GM12865 (cell line): ENCODE measurements at regions not wholly inside any gene's neighbourhood (a gene's known extent, or its start where the extent isn't known, plus 50 kb on each side); places are given as distances from the start of the nearest gene placed in this dataset.

Experiments
- DNase-seq: peaks from one replicate; pipeline ENCODE4 v3.0.0; 2010; ENCODE audit warnings: low read depth
- H3K4me3 ChIP-seq: 2 replicates; pipeline ENCODE4 v1.5.1; 2011; ENCODE audit warnings: mild to moderate bottlenecking, low read depth, low read length, control low read depth
- TF ChIP-seq, protein P1 (sequence below): IDR thresholded peaks from 2 replicates; pipeline ENCODE4 v1.5.1; 2011; ENCODE audit warnings: low read length, control low read depth, low read depth, inconsistent platforms; ENCODE audit not compliant: insufficient read depth; ENCODE audit errors: missing control alignments

DNA sequence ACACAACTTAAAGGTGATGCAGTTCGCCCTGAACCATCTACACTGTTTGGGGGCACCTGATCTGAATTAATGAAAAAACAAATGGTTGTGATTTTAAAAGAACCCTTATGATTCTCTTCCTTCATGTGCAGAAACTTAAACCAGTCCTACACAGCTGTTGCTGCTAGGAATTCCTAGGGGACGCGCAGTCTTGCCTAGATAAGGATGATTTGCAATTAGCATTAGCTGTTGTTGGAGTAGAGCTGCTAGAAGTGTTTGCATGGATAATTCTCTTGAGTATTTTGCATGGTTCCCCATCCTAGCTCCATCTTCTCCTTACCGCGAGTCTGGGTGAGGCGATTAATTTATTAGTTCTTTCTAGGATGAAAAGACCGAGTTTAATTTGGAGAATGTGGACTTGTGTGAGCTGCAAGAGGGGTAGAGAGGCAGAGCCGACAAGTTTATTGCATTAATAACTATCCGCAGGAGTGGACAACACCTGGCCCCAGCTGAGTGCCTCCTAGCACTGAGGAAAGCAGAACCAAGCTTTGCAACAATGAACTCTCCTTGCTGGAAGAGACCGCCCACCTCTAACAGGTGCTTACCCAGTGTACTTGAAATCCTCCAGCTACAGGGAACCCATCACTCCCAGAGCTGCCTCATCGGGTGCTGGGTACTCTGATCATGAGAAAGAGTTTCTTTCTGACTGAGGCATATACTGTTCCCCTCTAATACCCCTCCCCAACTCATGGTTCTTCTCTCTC is 75.0 kb upstream of the WNT7A start:
- H3K4me3 ChIP-seq: no peak overlapping the region
- DNase-seq: no peak
- TF ChIP-seq, protein P1, sequence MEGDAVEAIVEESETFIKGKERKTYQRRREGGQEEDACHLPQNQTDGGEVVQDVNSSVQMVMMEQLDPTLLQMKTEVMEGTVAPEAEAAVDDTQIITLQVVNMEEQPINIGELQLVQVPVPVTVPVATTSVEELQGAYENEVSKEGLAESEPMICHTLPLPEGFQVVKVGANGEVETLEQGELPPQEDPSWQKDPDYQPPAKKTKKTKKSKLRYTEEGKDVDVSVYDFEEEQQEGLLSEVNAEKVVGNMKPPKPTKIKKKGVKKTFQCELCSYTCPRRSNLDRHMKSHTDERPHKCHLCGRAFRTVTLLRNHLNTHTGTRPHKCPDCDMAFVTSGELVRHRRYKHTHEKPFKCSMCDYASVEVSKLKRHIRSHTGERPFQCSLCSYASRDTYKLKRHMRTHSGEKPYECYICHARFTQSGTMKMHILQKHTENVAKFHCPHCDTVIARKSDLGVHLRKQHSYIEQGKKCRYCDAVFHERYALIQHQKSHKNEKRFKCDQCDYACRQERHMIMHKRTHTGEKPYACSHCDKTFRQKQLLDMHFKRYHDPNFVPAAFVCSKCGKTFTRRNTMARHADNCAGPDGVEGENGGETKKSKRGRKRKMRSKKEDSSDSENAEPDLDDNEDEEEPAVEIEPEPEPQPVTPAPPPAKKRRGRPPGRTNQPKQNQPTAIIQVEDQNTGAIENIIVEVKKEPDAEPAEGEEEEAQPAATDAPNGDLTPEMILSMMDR: no peak

DNA sequence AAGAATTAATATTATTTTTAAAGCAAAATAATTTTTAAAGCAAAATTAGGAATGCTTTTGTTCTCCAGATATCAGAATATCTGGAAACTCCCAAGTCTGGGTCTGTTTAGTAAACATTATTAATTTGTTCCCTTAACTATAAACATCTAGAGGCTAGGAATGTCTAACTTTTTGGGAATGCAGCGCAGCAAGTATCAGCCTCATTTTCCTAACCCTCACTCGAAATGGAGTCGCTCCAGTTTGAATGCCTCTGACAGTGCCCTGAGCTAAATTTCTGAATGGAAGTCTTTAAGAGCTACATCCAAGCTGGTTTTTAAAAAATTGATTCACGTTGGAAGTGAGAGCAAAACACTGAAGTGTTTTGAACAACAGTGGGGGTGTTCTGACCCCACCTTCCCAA is 74.4 kb upstream of the WNT7A start:
- TF ChIP-seq, protein P1: no peak
- DNase-seq: no peak

DNA sequence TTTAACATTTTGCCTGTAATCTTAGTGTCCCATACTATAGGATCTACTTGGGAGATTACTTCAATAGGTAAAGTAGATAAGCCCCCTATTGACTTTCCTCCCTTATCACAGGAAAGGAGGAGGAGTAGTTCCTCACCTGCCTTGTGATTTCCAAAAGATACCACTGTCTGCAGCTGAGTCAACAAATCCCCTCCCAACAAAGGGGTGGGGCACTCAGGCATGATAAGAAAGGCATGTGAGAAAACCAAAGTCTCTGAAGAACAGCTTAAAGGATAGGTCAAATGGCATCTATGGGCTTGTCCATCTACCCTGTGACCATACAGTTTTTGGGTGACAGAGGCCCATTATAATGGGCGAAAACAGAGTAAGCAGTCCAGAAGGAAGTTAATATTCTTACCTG is 71.3 kb upstream of the WNT7A start:
- TF ChIP-seq, protein P1: no peak
- DNase-seq: no peak

More for the DNA sequence above, 74.4 kb upstream of the WNT7A start:
- H3K4me3 ChIP-seq: no peak overlapping the region

DNA sequence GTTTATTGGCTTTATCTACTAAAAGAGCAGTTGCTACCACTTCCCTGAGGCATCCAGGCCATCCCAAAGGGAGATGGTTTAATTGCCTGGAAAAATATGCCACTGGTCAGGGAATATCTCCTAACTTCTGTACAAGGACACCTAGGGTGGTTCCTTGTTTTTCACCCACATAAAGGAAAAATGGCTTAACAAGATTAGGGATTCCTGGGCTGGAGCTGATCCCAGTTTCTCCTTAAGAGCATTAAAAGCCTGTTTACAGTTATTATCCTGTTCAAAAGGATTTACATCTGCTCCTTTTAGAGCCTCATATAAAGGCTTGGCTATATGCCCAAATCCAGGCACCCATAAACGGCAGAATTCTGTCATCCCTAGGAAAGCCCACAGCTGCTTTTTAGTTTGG is 70.2 kb upstream of the WNT7A start:
- no peak overlapping the region for H3K4me3 ChIP-seq
- TF ChIP-seq, protein P1: no peak
- DNase-seq: no peak

More for the DNA sequence above, 71.3 kb upstream of the WNT7A start:
- H3K4me3 ChIP-seq: no peak overlapping the region

DNA sequence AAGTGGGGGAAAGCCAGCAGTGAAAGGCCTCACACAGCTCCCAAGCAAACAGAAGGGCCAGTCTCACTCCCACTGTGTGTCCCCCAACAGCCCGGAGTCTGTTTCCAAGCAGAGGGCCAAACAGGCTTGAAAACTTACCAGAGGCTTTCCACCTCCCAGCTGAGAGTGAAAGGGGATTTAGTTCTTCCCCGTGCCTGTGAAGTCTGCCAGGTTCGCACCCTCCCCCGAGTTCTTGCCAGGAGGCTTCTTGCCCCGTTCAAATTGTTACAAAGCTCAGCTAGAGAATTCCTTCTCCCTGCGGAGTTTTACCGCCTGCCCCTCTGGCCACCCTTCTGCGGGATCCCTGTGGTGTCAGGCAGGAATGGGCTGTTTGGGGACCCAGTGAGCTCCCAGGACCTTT is 68.0 kb upstream of the WNT7A start:
- TF ChIP-seq, protein P1: no peak
- H3K4me3 ChIP-seq: no peak overlapping the region
- no peak for DNase-seq

DNA sequence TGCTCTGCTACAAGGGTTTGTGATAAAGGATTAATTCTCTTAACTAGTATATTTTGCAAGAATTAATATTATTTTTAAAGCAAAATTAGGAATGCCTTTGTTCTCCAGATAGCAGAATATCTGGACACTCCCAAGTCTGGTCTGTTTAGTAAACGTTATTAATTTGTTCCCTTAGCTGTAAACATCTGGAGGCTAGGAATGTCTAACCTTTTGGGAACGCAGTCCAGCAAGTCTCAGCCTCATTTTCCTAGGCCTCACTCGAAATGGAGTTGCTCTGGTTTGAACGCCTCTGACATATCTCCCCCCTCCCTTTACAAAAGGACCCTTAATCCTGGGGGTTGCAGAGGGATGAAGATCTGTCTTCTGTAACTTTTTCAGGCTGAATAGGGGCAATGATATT is 59.3 kb upstream of the WNT7A start:
- H3K4me3 ChIP-seq: no peak overlapping the region
- TF ChIP-seq, protein P1: no peak
- no peak for DNase-seq

DNA sequence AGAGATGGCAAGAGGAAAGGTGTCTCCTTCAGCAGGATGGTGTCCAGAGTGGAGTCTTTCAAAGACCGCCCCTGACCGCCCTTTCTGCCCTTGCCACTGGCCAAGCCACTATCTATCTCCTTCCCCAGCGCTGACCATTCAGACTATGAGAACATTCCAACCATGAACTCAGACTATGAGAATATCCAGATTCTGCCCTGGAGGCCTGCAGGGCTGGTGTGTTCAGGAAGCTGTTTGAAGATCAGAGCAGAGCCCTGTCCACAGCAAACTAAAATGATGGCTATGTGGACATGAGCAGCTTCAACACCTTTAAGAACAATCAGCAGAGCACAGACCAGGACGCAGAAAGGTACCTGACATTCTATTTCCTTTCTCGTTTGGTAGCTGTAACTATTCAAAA is 57.3 kb upstream of the WNT7A start:
- no peak for DNase-seq
- TF ChIP-seq, protein P1: no peak
- H3K4me3 ChIP-seq: no peak overlapping the region
